GM06990 (cell line): ENCODE measurements at regions not wholly inside any gene's neighbourhood (a gene's known extent, or its start where the extent isn't known, plus 50 kb on each side); places are given as distances from the start of the nearest gene placed in this dataset.

ENCODE experiments used
- DNase-seq: peaks from one replicate; pipeline ENCODE4 v3.0.0-alpha.2; 2011; ENCODE audit not compliant: insufficient read length; ENCODE audit errors: extremely low read depth
- H3K27me3 ChIP-seq: replicated peaks from 2 replicates; pipeline ENCODE4 v1.6.0; 2011; ENCODE audit warnings: low read length; ENCODE audit not compliant: control insufficient read depth, insufficient read depth
- H3K36me3 ChIP-seq: 2 replicates; pipeline ENCODE4 v1.5.1; 2011; ENCODE audit warnings: low read length; ENCODE audit not compliant: control insufficient read depth, insufficient read depth
- H3K4me3 ChIP-seq: replicated peaks from 2 replicates; pipeline ENCODE4 v1.5.1; 2011; ENCODE audit warnings: low read depth, mild to moderate bottlenecking, control low read depth, low read length
- CTCF ChIP-seq: IDR thresholded peaks from 2 replicates; pipeline ENCODE4 v1.5.1; 2011; ENCODE audit warnings: low read length, control low read depth, mild to moderate bottlenecking, inconsistent platforms; ENCODE audit not compliant: insufficient read depth, poor library complexity, severe bottlenecking

- no peak for DNase-seq
- H3K36me3 ChIP-seq: no peaks in the 10 kb centered on the region
- no peak for TF ChIP-seq CTCF
- no peak overlapping the region for H3K4me3 ChIP-seq
- no peaks in the 10 kb centered on the region for H3K27me3 ChIP-seq
These were observed 827.2 kb upstream of the POU3F3 start for GRCh38 chr2:104026725-104027124.

GRCh38 chr2:104027321-104027720 lies 826.6 kb upstream of the POU3F3 start:
- Histone ChIP-seq H3K36me3 (no peaks in the 10 kb centered on the region), H3K4me3 (no peak overlapping the region), H3K27me3 (no peaks in the 10 kb centered on the region)
- no peak for DNase-seq
- TF ChIP-seq CTCF: no peak

- no peak for DNase-seq
- no peak for TF ChIP-seq CTCF
- H3K36me3 ChIP-seq: no peaks in the 10 kb centered on the region
- no peak overlapping the region for H3K4me3 ChIP-seq
- H3K27me3 ChIP-seq: no peaks in the 10 kb centered on the region
These were observed 825.9 kb upstream of the POU3F3 start for GRCh38 chr2:104028061-104028460.

- no peak for DNase-seq
- peak; percentile 55 for TF ChIP-seq CTCF
These were observed 820.5 kb upstream of the POU3F3 start for GRCh38 chr2:104033399-104033798.

GRCh38 chr2:104040771-104041170 lies 813.1 kb upstream of the POU3F3 start:
- Histone ChIP-seq H3K4me3 (no peak overlapping the region), H3K36me3 (no peaks in the 10 kb centered on the region), H3K27me3 (no peaks in the 10 kb centered on the region)
- TF ChIP-seq CTCF: no peak
- no peak for DNase-seq

More at GRCh38 chr2:104033399-104033798, 820.5 kb upstream of the POU3F3 start:
- Histone ChIP-seq H3K36me3 (no peaks in the 10 kb centered on the region), H3K4me3 (no peak overlapping the region), H3K27me3 (no peaks in the 10 kb centered on the region)

- Histone ChIP-seq H3K27me3 (no peaks in the 10 kb centered on the region), H3K36me3 (no peaks in the 10 kb centered on the region), H3K4me3 (no peak overlapping the region)
- DNase-seq: no peak
- no peak for TF ChIP-seq CTCF
These were observed 812.6 kb upstream of the POU3F3 start for GRCh38 chr2:104041351-104041750.
